Breast epithelium (tissue), 4 donors: ENCODE measurements at regions not wholly inside any gene's neighbourhood (a gene's known extent, or its start where the extent isn't known, plus 50 kb on each side); places are given as distances from the start of the nearest gene placed in this dataset.

ENCODE experiments used
- DNase-seq, 2 donors: peaks; one replicate each; pipeline ENCODE4 v3.0.0-alpha.2; 2019; ENCODE audit warnings: low spot score in 2 of 2
- H3K27ac ChIP-seq, 2 donors: fragments of 200-600 bp; sonication (generic) in 1 of 2; one replicate each; pipeline ENCODE4 v1.5.1; 2016 to 2019; ENCODE audit warnings: mild to moderate bottlenecking in 1 of 2
- H3K27me3 ChIP-seq, 2 donors: fragments of 200-600 bp; sonication (generic) in 1 of 2; one replicate each; pipeline versions ENCODE4 v1.5.1 to v1.6.0; 2017 to 2019; ENCODE audit warnings: control low read depth in 1 of 2, mild to moderate bottlenecking in 1 of 2
- H3K36me3 ChIP-seq: fragments of 200-600 bp; one replicate; pipeline ENCODE4 v1.5.1; 2019
- H3K4me1 ChIP-seq, 2 donors: fragments of 200-600 bp; sonication (generic); one replicate each; pipeline ENCODE4 v1.5.1; 2016 to 2019; ENCODE audit warnings: control low read depth in 1 of 2
- H3K4me3 ChIP-seq, 3 donors: fragments of 200-600 bp; sonication (generic); 1 replicate in 2 of 3; 2 replicates in 1 of 3; pipeline ENCODE4 v1.5.1; 2016 to 2019; ENCODE audit warnings: mild to moderate bottlenecking in 3 of 3, moderate library complexity in 2 of 3
- H3K9me3 ChIP-seq, 2 donors: fragments of 200-600 bp; sonication (generic) in 1 of 2; one replicate each; pipeline ENCODE4 v1.5.1; 2016 to 2019; ENCODE audit warnings: control low read depth in 1 of 2
- CTCF ChIP-seq, 3 donors: fragments of 450-650 bp; IDR thresholded peaks; one replicate each; pipeline ENCODE4 v1.5.1; 2016 to 2017; ENCODE audit warnings: antibody characterized with exemption in 3 of 3, mild to moderate bottlenecking in 3 of 3, moderate library complexity in 3 of 3
- POLR2A ChIP-seq: fragments of 450-650 bp; IDR thresholded peaks from one replicate; pipeline ENCODE4 v1.6.1; 2016; ENCODE audit warnings: antibody characterized with exemption, mild to moderate bottlenecking, moderate library complexity
- POLR2AphosphoS5 ChIP-seq, 3 donors: sonication (generic); formaldehyde crosslinking; IDR thresholded peaks; one replicate each; pipeline ENCODE4 v1.6.1; 2017; ENCODE audit warnings: antibody characterized with exemption in 3 of 3
- intact Hi-C: fragments of 100-400 bp; cut with DNase I; formaldehyde crosslinking; loops from one replicate; pipeline ENCODE4 v1.15.1; 2023; ENCODE audit warnings: low total_unique reads

DNA sequence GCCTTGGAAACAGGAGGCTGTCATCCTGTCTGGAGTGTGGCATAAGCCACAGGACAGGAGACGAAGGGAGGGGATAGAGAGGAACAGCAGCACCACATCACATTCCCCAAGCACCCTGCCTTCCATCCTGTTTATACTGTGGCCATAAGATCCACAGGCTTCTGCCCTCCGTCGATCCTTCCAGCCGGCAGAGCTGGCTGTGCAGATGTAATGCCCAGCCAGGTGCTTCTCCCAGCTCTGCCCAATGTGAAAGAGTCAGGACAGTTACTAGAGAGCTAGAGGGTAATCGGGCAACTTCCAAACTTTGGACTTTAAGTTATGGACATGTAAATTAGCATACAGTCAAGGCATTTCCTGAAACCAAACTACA, 368.4 kb downstream of the SOX9 start:
- DNase-seq = no peak
- intact Hi-C loops = no loop called here
- no peak overlapping the region for H3K27ac ChIP-seq
- H3K27me3 ChIP-seq = no peaks in the 10 kb centered on the region
- TF ChIP-seq POLR2AphosphoS5 (IDR thresholded peaks at IDR 0.05) = no peak
- no peak for TF ChIP-seq POLR2A
- no peak for TF ChIP-seq CTCF (IDR thresholded peaks at IDR 0.05)
- H3K4me3 ChIP-seq = no peak overlapping the region
- peaks cover 5 to 12% of the 10 kb centered on the region in 2 donors for H3K9me3 ChIP-seq
- no peaks in the 10 kb centered on the region for H3K4me1 ChIP-seq
- H3K36me3 ChIP-seq = no peaks in the 10 kb centered on the region

- TF ChIP-seq CTCF (IDR thresholded peaks at IDR 0.05) = no peak
- no peak for TF ChIP-seq POLR2AphosphoS5 (IDR thresholded peaks at IDR 0.05)
- no peak for TF ChIP-seq POLR2A
- H3K9me3 ChIP-seq = peaks cover 5 to 12% of the 10 kb centered on the region in 2 donors
- intact Hi-C loops = no loop called here
- H3K27ac ChIP-seq = no peak overlapping the region
- H3K4me3 ChIP-seq = no peak overlapping the region
- no peaks in the 10 kb centered on the region for H3K27me3 ChIP-seq
- no peaks in the 10 kb centered on the region for H3K36me3 ChIP-seq
- no peaks in the 10 kb centered on the region for H3K4me1 ChIP-seq
- no peak for DNase-seq
Measured at GRCh38 chr17:72491102-72491501, 370.3 kb downstream of the SOX9 start.

- Histone ChIP-seq H3K36me3 (no peaks in the 10 kb centered on the region), H3K9me3 (peaks cover 5 to 12% of the 10 kb centered on the region in 2 donors), H3K4me3 (no peak overlapping the region), H3K27me3 (no peaks in the 10 kb centered on the region), H3K4me1 (no peaks in the 10 kb centered on the region), H3K27ac (no peak overlapping the region)
- intact Hi-C loops = no loop called here
- TF ChIP-seq POLR2A = no peak
- TF ChIP-seq CTCF (IDR thresholded peaks at IDR 0.05) = no peak
- TF ChIP-seq POLR2AphosphoS5 (IDR thresholded peaks at IDR 0.05) = no peak
- DNase-seq = no peak
Measured at GRCh38 chr17:72492494-72492893, 371.7 kb downstream of the SOX9 start.

DNA sequence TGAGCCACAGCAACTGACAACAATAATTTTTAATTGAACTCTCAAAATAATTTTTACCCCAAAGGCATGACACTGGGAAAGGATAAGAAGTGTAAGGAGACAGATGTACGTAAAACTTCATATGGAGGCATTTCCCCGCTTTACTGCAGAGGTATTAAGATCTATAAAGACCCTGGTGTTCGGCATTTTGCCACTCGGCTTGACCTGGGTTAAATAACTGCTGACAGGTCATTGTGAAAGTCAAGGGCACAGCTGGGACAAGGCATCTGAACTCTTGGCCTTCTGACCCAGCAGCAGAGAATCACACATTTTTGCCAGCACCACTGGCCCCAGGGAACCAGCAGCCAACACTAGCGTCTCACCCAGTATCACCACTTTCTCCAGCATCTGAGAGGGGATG, 372.1 kb downstream of the SOX9 start:
- DNase-seq = no peak
- intact Hi-C loops = no loop called here
- Histone ChIP-seq H3K36me3 (no peaks in the 10 kb centered on the region), H3K27me3 (no peaks in the 10 kb centered on the region), H3K4me1 (no peaks in the 10 kb centered on the region), H3K27ac (no peak overlapping the region), H3K9me3 (peaks cover 5 to 12% of the 10 kb centered on the region in 2 donors), H3K4me3 (no peak overlapping the region)
- TF ChIP-seq CTCF (IDR thresholded peaks at IDR 0.05) (no peak), POLR2A (no peak), POLR2AphosphoS5 (IDR thresholded peaks at IDR 0.05) (no peak)

DNA sequence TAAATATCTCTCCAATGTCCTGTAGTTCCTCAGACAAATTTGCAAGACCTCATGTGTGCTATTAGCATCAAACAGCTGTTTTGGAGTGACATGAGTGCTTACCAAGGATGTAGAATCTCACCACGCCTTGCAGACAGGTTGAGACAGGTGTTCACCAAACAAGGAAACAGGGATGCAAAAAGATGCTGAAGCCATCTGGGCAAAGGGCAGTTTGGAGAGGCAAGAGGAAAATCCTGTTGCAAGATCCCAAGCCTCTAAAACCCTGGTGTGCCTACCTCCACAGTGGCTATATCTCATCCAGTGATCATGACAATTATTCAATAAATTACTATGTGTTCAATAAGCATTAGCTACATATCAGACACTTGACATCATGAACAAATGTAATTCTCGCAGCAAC, 373.7 kb downstream of the SOX9 start:
- intact Hi-C loops = no loop called here
- DNase-seq = no peak
- Histone ChIP-seq H3K4me3 (no peak overlapping the region), H3K9me3 (peaks cover 5 to 12% of the 10 kb centered on the region in 2 donors), H3K27ac (no peak overlapping the region), H3K27me3 (no peaks in the 10 kb centered on the region), H3K4me1 (no peaks in the 10 kb centered on the region), H3K36me3 (no peaks in the 10 kb centered on the region)
- TF ChIP-seq POLR2A = no peak
- no peak for TF ChIP-seq CTCF (IDR thresholded peaks at IDR 0.05)
- TF ChIP-seq POLR2AphosphoS5 (IDR thresholded peaks at IDR 0.05) = no peak
